A549 (cell line): ENCODE measurements at regions not wholly inside any gene's neighbourhood (a gene's known extent, or its start where the extent isn't known, plus 50 kb on each side); places are given as distances from the start of the nearest gene placed in this dataset.

Experiments
- ATAC-seq, 2 experiments: fragments of 200-7000 bp in 1 of 2; fragments of >200 bp in 1 of 2; cut with Nextera tagmentation in 1 of 2; cut with Tn5 transposase in 1 of 2; 3 replicates each; pipeline versions ENCODE4 v1.8.0 to v1.9.1; 2018 to 2020; ENCODE audit warnings: mild to moderate bottlenecking in 1 of 2, moderate library complexity in 1 of 2
- CTCF ChIA-PET: fragments of 300-600 bp; sonication (Branson Sonifier 250); formaldehyde crosslinking; extraction: SDS; loops from one replicate; lab custom pipeline; 2021; ENCODE audit warnings: antibody characterized with exemption, inconsistent platforms; lab: Yijun Ruan, JAX
- POLR2A ChIA-PET: fragments of 350-600 bp; formaldehyde crosslinking; extraction: SDS; loops from one replicate; lab custom pipeline; 2021; ENCODE audit warnings: antibody characterized with exemption, inconsistent platforms; lab: Yijun Ruan, JAX
- DNase-seq, 2 experiments: peaks; one replicate each; pipeline versions ENCODE4 v3.0.0 to v3.0.0-alpha.2; 2011 to 2016; ENCODE audit warnings: low read depth in 1 of 2, low spot score in 1 of 2
- FAIRE-seq: peaks from 2 replicates; lab custom pipeline; 2011; peaks lifted over from hg19 to GRCh38; lab: Jason Lieb, UNC
- H3K27ac ChIP-seq, 2 experiments: fragments of >200 bp; sonication (Bioruptor Twin); formaldehyde crosslinking; 3 replicates each; pipeline ENCODE4 v1.5.1; 2016 to 2017
- H3K4me1 ChIP-seq: fragments of >200 bp; sonication (Bioruptor Twin); formaldehyde crosslinking; 3 replicates; pipeline ENCODE4 v1.6.1; 2016
- H3K4me2 ChIP-seq: fragments of >200 bp; sonication (Bioruptor Twin); formaldehyde crosslinking; 3 replicates; pipeline ENCODE4 v1.6.1; 2016
- H3K4me3 ChIP-seq: fragments of >200 bp; sonication (Bioruptor Twin); formaldehyde crosslinking; 3 replicates; pipeline ENCODE4 v1.5.1; 2016
- H3K9me3 ChIP-seq: fragments of >200 bp; sonication (Bioruptor Twin); formaldehyde crosslinking; 3 replicates; pipeline ENCODE4 v1.6.1; 2016
- BHLHE40 ChIP-seq: IDR thresholded peaks from 2 replicates; pipeline ENCODE4 v1.6.1; 2012; ENCODE audit warnings: low read depth, low read length, inconsistent platforms
- CBX2 ChIP-seq: fragments of 200-600 bp; sonication (generic); IDR thresholded peaks from 2 replicates; pipeline ENCODE4 v1.6.1; 2016; ENCODE audit warnings: low read depth, mild to moderate bottlenecking, borderline replicate concordance
- CEBPB ChIP-seq, 2 experiments: fragments of >200 bp in 1 of 2; sonication (Bioruptor Twin) in 1 of 2; formaldehyde crosslinking in 1 of 2; IDR thresholded peaks; 2 replicates each; pipeline ENCODE4 v1.6.1; 2012 to 2016
- CHD2 ChIP-seq: fragments of 150-350 bp; IDR thresholded peaks from 2 replicates; pipeline ENCODE4 v1.6.1; 2014; ENCODE audit warnings: low read length; ENCODE audit not compliant: partially characterized antibody
- CHD4 ChIP-seq: fragments of 200-600 bp; sonication (generic); IDR thresholded peaks from 2 replicates; pipeline ENCODE4 v1.6.1; 2016; ENCODE audit warnings: antibody characterized with exemption, mild to moderate bottlenecking, borderline replicate concordance
- ESRRA ChIP-seq: fragments of 150-350 bp; IDR thresholded peaks from 2 replicates; pipeline ENCODE4 v1.6.1; 2014; ENCODE audit warnings: mild to moderate bottlenecking, low read length, borderline replicate concordance
- FOSB ChIP-seq: fragments of 250-450 bp; sonication (Bioruptor Pico); IDR thresholded peaks from 2 replicates; pipeline ENCODE4 v1.5.0; 2020; ENCODE audit warnings: mild to moderate bottlenecking, moderate library complexity
- HOXA7 ChIP-seq: fragments of 250-450 bp; sonication (Bioruptor Pico); IDR thresholded peaks from 2 replicates; pipeline ENCODE4 v1.5.0; 2020; ENCODE audit warnings: mild to moderate bottlenecking, moderate library complexity
- HOXB5 ChIP-seq: fragments of 250-450 bp; sonication (Bioruptor Pico); IDR thresholded peaks from 2 replicates; pipeline ENCODE4 v1.5.0; 2020; ENCODE audit warnings: mild to moderate bottlenecking, moderate library complexity
- JUN ChIP-seq, 2 experiments: fragments of >200 bp; sonication (Bioruptor Twin); formaldehyde crosslinking; IDR thresholded peaks; 2 replicates in 1 of 2; 3 replicates in 1 of 2; pipeline ENCODE4 v1.6.1; 2016 to 2017
- KDM1A ChIP-seq: fragments of 200-600 bp; sonication (generic); IDR thresholded peaks from 2 replicates; pipeline ENCODE4 v1.6.1; 2016; ENCODE audit warnings: low read depth, mild to moderate bottlenecking
- MAFK ChIP-seq: fragments of 450-650 bp; IDR thresholded peaks from 2 replicates; pipeline ENCODE4 v1.6.1; 2014; ENCODE audit not compliant: partially characterized antibody
- MAZ ChIP-seq: fragments of 150-350 bp; IDR thresholded peaks from 2 replicates; pipeline ENCODE4 v1.6.1; 2014; ENCODE audit warnings: antibody characterized with exemption, low read depth, low read length, borderline replicate concordance
- MYC ChIP-seq: IDR thresholded peaks from 2 replicates; pipeline ENCODE4 v1.6.1; 2012; ENCODE audit warnings: mild to moderate bottlenecking, inconsistent platforms, low read length, improper control_type of control experiment, borderline replicate concordance
- NFE2L2 ChIP-seq: fragments of 150-350 bp; conservative IDR thresholded peaks from 2 replicates; pipeline ENCODE4 v1.6.1; 2014; ENCODE audit warnings: low read length
- NPAS2 ChIP-seq: fragments of 250-450 bp; sonication (Bioruptor Pico); IDR thresholded peaks from 2 replicates; pipeline ENCODE4 v1.8.0; 2022; ENCODE audit warnings: mild to moderate bottlenecking, moderate library complexity, borderline replicate concordance
- PHF8 ChIP-seq: fragments of 200-600 bp; sonication (generic); IDR thresholded peaks from 2 replicates; pipeline ENCODE4 v1.6.1; 2016; ENCODE audit warnings: low read depth, mild to moderate bottlenecking, antibody characterized with exemption, moderate library complexity, borderline replicate concordance
- RARB ChIP-seq: fragments of 250-450 bp; sonication (Bioruptor Pico); IDR thresholded peaks from 2 replicates; pipeline ENCODE4 v1.8.0; 2021; ENCODE audit warnings: mild to moderate bottlenecking, moderate library complexity
- RCOR1 ChIP-seq: fragments of 150-350 bp; IDR thresholded peaks from 2 replicates; pipeline ENCODE4 v1.6.1; 2014; ENCODE audit warnings: antibody characterized with exemption, low read length, low read depth
- RFX5 ChIP-seq: fragments of 450-650 bp; IDR thresholded peaks from 2 replicates; pipeline ENCODE4 v1.7.1; 2014; ENCODE audit warnings: antibody characterized with exemption, mild to moderate bottlenecking, moderate library complexity
- SMC3 ChIP-seq: fragments of >200 bp; sonication (Bioruptor Twin); formaldehyde crosslinking; IDR thresholded peaks from 3 replicates; pipeline ENCODE4 v1.6.1; 2018; ENCODE audit warnings: inconsistent platforms
- SREBF2 ChIP-seq: fragments of 450-650 bp; IDR thresholded peaks from 2 replicates; pipeline ENCODE4 v1.6.1; 2014; ENCODE audit warnings: mild to moderate bottlenecking, moderate library complexity
- TFCP2L1 ChIP-seq: fragments of 250-450 bp; sonication (Bioruptor Pico); IDR thresholded peaks from 2 replicates; pipeline ENCODE4 v1.5.0; 2021; ENCODE audit warnings: mild to moderate bottlenecking
- TP53 ChIP-seq: fragments of 250-450 bp; sonication (Bioruptor Pico); IDR thresholded peaks from 2 replicates; pipeline ENCODE4 v1.5.0; 2021; ENCODE audit warnings: mild to moderate bottlenecking, moderate library complexity
- ZFP36 ChIP-seq: fragments of 450-650 bp; IDR thresholded peaks from 2 replicates; pipeline ENCODE4 v1.6.1; 2014; ENCODE audit warnings: borderline replicate concordance; ENCODE audit not compliant: partially characterized antibody
- WGBS: methylation state at CpG from one replicate; pipeline ENCODE4 v1.1.6; 2017; ENCODE audit errors: missing lambda C conversion rate; 5-methylcytosine and 5-hydroxymethylcytosine counted together
- TF ChIP-seq, protein P1 (sequence below): IDR thresholded peaks from 2 replicates; pipeline ENCODE4 v1.6.1; 2012; ENCODE audit warnings: low read depth, borderline replicate concordance
- TF ChIP-seq, protein P2 (sequence below): fragments of >200 bp; sonication (Bioruptor Twin); formaldehyde crosslinking; IDR thresholded peaks from 3 replicates; pipeline ENCODE4 v1.5.1; 2016
- TF ChIP-seq, protein P3 (sequence below): fragments of 450-650 bp; IDR thresholded peaks from 2 replicates; pipeline ENCODE4 v1.6.1; 2014; ENCODE audit warnings: antibody characterized with exemption
- TF ChIP-seq, protein P4 (sequence below): IDR thresholded peaks from 2 replicates; pipeline ENCODE4 v1.6.1; 2012
- TF ChIP-seq, protein P5 (sequence below): fragments of 200-600 bp; sonication (generic); IDR thresholded peaks from 2 replicates; pipeline ENCODE4 v1.6.1; 2016; ENCODE audit warnings: antibody characterized with exemption, mild to moderate bottlenecking, moderate library complexity
- TF ChIP-seq, protein P6 (sequence below): fragments of >200 bp; sonication (Bioruptor Twin); formaldehyde crosslinking; IDR thresholded peaks from 3 replicates; pipeline ENCODE4 v1.6.1; 2016

DNA sequence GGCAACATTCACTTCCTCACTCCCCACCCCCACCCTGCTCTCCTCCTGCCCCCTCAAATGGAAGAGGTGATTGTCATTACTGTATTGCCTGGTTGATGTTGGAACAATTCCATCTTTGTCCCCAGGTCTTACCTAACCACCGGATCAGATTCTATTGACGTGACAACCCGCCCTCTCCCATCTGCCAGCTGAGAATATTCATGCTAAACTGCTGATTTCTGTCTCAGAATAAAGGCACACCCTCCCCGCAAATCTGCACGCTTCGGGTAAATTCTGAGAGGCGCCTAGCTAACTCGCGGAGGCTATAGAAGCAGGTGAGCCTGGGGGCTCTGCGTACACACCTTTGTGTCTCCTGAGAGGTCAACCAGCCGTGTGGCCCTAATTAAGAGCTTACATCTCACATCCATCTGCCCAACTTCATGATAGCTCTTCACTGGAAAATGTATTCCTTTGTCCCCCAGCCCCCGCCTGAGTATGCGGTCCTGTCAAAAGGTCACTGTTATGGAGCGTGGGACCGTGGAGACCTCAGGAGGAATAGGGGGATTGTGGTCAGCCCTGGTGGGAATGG lies 1054.3 kb downstream of the VRK1 start:
- Histone ChIP-seq H3K27ac (no peak overlapping the region), H3K4me1 (no peaks in the 10 kb centered on the region), H3K9me3 (no peaks in the 10 kb centered on the region), H3K4me3 (no peak overlapping the region), H3K4me2 (no peak overlapping the region)
- ATAC-seq (no peak), DNase-seq (no peak), FAIRE-seq (no peak)
- POLR2A ChIA-PET = no interaction called here
- CTCF ChIA-PET = no interaction called here
- 46% methylated on average over 15 of the region's 15 CpGs for WGBS
- TF ChIP-seq MAZ (no peak), CHD2 (no peak), NPAS2 (CRISPR knock-in tag) (no peak), CEBPB (IDR thresholded peaks at IDR 0.05) (no peak), BHLHE40 (no peak), JUN (IDR thresholded peaks at IDR 0.05) (no peak), ZFP36 (no peak), SMC3 (no peak), NFE2L2 (no peak), TP53 (CRISPR knock-in tag) (no peak), HOXB5 (no peak), PHF8 (no peak), FOSB (CRISPR knock-in tag) (no peak), KDM1A (no peak), HOXA7 (CRISPR knock-in tag) (no peak)
- TF ChIP-seq, protein P1, sequence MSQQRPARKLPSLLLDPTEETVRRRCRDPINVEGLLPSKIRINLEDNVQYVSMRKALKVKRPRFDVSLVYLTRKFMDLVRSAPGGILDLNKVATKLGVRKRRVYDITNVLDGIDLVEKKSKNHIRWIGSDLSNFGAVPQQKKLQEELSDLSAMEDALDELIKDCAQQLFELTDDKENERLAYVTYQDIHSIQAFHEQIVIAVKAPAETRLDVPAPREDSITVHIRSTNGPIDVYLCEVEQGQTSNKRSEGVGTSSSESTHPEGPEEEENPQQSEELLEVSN = no peak
- TF ChIP-seq, protein P2, sequence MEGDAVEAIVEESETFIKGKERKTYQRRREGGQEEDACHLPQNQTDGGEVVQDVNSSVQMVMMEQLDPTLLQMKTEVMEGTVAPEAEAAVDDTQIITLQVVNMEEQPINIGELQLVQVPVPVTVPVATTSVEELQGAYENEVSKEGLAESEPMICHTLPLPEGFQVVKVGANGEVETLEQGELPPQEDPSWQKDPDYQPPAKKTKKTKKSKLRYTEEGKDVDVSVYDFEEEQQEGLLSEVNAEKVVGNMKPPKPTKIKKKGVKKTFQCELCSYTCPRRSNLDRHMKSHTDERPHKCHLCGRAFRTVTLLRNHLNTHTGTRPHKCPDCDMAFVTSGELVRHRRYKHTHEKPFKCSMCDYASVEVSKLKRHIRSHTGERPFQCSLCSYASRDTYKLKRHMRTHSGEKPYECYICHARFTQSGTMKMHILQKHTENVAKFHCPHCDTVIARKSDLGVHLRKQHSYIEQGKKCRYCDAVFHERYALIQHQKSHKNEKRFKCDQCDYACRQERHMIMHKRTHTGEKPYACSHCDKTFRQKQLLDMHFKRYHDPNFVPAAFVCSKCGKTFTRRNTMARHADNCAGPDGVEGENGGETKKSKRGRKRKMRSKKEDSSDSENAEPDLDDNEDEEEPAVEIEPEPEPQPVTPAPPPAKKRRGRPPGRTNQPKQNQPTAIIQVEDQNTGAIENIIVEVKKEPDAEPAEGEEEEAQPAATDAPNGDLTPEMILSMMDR = no peak
- TF ChIP-seq, protein P3, sequence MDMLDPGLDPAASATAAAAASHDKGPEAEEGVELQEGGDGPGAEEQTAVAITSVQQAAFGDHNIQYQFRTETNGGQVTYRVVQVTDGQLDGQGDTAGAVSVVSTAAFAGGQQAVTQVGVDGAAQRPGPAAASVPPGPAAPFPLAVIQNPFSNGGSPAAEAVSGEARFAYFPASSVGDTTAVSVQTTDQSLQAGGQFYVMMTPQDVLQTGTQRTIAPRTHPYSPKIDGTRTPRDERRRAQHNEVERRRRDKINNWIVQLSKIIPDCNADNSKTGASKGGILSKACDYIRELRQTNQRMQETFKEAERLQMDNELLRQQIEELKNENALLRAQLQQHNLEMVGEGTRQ = no peak

DNA sequence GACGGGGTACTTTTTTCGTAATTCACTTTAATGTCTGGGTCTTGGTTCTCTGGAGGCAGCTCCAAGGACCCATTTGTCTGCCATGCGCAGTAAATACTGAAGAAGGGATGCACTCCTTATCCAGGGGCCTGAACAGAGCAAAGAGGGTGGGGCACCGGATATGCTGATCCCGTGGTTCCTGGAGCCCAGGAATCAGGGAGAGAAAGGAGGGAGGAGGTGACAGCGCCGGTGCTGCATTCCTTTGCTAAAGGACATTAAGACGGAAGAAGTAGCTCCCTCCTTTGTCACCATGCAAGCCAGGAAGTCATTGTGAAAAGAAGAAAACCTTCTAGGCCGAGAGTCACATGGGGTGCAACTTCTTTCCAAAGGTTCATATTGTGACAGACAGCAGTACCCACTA lies 1057.7 kb downstream of the VRK1 start:
- Histone ChIP-seq H3K27ac (no peak overlapping the region), H3K4me1 (no peaks in the 10 kb centered on the region), H3K4me2 (no peak overlapping the region), H3K9me3 (no peaks in the 10 kb centered on the region), H3K4me3 (no peak overlapping the region)
- ChIA-PET CTCF (no interaction called here), POLR2A (no interaction called here)
- ATAC-seq (no peak), DNase-seq (no peak), FAIRE-seq (no peak)
- WGBS = 33% methylated on average over 9 of the region's 9 CpGs
- no peak for TF ChIP-seq ESRRA
- TF ChIP-seq, protein P4, sequence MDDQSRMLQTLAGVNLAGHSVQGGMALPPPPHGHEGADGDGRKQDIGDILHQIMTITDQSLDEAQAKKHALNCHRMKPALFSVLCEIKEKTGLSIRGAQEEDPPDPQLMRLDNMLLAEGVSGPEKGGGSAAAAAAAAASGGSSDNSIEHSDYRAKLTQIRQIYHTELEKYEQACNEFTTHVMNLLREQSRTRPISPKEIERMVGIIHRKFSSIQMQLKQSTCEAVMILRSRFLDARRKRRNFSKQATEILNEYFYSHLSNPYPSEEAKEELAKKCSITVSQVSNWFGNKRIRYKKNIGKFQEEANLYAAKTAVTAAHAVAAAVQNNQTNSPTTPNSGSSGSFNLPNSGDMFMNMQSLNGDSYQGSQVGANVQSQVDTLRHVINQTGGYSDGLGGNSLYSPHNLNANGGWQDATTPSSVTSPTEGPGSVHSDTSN = no peak
- TF ChIP-seq CBX2 = no peak
- TF ChIP-seq, protein P5, sequence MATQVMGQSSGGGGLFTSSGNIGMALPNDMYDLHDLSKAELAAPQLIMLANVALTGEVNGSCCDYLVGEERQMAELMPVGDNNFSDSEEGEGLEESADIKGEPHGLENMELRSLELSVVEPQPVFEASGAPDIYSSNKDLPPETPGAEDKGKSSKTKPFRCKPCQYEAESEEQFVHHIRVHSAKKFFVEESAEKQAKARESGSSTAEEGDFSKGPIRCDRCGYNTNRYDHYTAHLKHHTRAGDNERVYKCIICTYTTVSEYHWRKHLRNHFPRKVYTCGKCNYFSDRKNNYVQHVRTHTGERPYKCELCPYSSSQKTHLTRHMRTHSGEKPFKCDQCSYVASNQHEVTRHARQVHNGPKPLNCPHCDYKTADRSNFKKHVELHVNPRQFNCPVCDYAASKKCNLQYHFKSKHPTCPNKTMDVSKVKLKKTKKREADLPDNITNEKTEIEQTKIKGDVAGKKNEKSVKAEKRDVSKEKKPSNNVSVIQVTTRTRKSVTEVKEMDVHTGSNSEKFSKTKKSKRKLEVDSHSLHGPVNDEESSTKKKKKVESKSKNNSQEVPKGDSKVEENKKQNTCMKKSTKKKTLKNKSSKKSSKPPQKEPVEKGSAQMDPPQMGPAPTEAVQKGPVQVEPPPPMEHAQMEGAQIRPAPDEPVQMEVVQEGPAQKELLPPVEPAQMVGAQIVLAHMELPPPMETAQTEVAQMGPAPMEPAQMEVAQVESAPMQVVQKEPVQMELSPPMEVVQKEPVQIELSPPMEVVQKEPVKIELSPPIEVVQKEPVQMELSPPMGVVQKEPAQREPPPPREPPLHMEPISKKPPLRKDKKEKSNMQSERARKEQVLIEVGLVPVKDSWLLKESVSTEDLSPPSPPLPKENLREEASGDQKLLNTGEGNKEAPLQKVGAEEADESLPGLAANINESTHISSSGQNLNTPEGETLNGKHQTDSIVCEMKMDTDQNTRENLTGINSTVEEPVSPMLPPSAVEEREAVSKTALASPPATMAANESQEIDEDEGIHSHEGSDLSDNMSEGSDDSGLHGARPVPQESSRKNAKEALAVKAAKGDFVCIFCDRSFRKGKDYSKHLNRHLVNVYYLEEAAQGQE = no peak
- TF ChIP-seq MYC = no peak
- TF ChIP-seq TFCP2L1 (CRISPR knock-in tag) = no peak
- TF ChIP-seq SREBF2 = no peak
- no peak for TF ChIP-seq NFE2L2
- no peak for TF ChIP-seq CHD4
- TF ChIP-seq MAFK = no peak
- TF ChIP-seq RARB = no peak
- TF ChIP-seq BHLHE40 = no peak
- no peak for TF ChIP-seq RCOR1
- no peak for TF ChIP-seq RFX5
- no peak for TF ChIP-seq ZFP36
- TF ChIP-seq, protein P6, sequence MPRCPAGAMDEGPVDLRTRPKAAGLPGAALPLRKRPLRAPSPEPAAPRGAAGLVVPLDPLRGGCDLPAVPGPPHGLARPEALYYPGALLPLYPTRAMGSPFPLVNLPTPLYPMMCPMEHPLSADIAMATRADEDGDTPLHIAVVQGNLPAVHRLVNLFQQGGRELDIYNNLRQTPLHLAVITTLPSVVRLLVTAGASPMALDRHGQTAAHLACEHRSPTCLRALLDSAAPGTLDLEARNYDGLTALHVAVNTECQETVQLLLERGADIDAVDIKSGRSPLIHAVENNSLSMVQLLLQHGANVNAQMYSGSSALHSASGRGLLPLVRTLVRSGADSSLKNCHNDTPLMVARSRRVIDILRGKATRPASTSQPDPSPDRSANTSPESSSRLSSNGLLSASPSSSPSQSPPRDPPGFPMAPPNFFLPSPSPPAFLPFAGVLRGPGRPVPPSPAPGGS = no peak
